ENCODE measurements at regions not wholly inside any gene's neighbourhood (a gene's known extent, or its start where the extent isn't known, plus 50 kb on each side); places are given as distances from the start of the nearest gene placed in this dataset.

- TF ChIP-seq, protein P1, sequence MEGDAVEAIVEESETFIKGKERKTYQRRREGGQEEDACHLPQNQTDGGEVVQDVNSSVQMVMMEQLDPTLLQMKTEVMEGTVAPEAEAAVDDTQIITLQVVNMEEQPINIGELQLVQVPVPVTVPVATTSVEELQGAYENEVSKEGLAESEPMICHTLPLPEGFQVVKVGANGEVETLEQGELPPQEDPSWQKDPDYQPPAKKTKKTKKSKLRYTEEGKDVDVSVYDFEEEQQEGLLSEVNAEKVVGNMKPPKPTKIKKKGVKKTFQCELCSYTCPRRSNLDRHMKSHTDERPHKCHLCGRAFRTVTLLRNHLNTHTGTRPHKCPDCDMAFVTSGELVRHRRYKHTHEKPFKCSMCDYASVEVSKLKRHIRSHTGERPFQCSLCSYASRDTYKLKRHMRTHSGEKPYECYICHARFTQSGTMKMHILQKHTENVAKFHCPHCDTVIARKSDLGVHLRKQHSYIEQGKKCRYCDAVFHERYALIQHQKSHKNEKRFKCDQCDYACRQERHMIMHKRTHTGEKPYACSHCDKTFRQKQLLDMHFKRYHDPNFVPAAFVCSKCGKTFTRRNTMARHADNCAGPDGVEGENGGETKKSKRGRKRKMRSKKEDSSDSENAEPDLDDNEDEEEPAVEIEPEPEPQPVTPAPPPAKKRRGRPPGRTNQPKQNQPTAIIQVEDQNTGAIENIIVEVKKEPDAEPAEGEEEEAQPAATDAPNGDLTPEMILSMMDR (conservative IDR thresholded peaks at IDR 0.05; ENCODE audit: low read depth, low read length) = no peak
- no peak for TF ChIP-seq EZH2 (IDR thresholded peaks at IDR 0.05; ENCODE audit: borderline replicate concordance, low read depth, low read length, poor library complexity, severe bottlenecking)
These were observed 217.0 kb downstream of the SREK1 start for GRCh38 chr5:66361070-66361469.
